ENCODE measurements at regions not wholly inside any gene's neighbourhood (a gene's known extent, or its start where the extent isn't known, plus 50 kb on each side); places are given as distances from the start of the nearest gene placed in this dataset.

DNA sequence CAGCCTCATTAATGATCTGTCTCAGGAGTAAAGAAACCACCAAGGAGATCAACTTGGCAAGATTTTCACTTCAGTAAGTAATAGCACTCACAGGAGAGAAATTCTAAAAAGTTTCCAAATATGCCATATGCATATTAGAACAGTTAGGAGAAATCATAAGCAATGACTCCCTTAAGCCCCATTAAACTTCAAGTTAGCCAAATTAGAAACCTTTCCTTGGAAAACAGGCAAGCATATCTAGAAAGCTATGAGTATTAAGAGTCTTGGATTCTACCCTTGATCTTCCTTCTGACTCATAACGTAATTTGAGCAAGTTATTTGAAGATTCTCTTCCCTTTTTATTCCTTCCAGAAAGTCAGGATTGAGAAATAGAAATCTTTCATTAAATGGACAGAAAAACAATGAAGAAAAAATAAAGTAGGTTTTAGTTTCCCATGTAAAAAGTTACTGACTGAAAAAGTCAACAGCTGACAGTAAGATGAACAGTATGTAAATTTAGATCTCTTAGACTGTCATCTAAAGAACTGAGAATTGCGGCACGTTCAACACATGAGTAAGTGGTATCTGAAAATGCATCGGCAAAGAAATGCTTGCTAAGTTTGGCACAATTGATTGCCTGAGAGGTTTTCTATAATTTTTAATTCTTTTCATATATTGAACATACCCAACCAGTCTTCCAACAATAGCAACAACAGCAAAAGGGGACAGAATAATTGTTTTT is 565.7 kb upstream of the FTMT start:
- Histone ChIP-seq H3K4me1 (ENCODE audit: control insufficient read depth, low read length) (no peaks in the 10 kb centered on the region), H3K9me3 (ENCODE audit: control insufficient read depth, insufficient read depth, low read length) (no peaks in the 10 kb centered on the region), H3K27ac (ENCODE audit: low read depth, low read length) (no peak overlapping the region), H4K20me1 (ENCODE audit: control insufficient read depth, insufficient read depth, low read depth, low read length) (no peaks in the 10 kb centered on the region), H3K9me2 (replicated peaks; ENCODE audit: control insufficient read depth, low read length) (no peaks in the 10 kb centered on the region), H3K79me2 (ENCODE audit: control insufficient read depth, low read length) (no peaks in the 10 kb centered on the region), H3K27me3 (ENCODE audit: control insufficient read depth, low read length) (no peaks in the 10 kb centered on the region), H3F3A (ENCODE audit: control insufficient read depth, insufficient read depth) (no peaks in the 10 kb centered on the region), H3K36me3 (ENCODE audit: control insufficient read depth, low read length) (no peaks in the 10 kb centered on the region), H3K4me3 (ENCODE audit: low read length) (no peak overlapping the region), H3K4me2 (ENCODE audit: low read length) (no peak overlapping the region)
- TF ChIP-seq EZH2phosphoT487 (IDR thresholded peaks at IDR 0.05; ENCODE audit: borderline replicate concordance, low read length): no peak
- TF ChIP-seq CTCF (IDR thresholded peaks at IDR 0.05; ENCODE audit: low read depth, low read length, poor library complexity, severe bottlenecking): no peak

- no peak overlapping the region for H3K4me3 ChIP-seq (ENCODE audit: low read length)
- TF ChIP-seq EZH2phosphoT487 (IDR thresholded peaks at IDR 0.05; ENCODE audit: borderline replicate concordance, low read length) (no peak), CTCF (IDR thresholded peaks at IDR 0.05; ENCODE audit: low read depth, low read length, poor library complexity, severe bottlenecking) (no peak)
- H3K9me3 ChIP-seq (ENCODE audit: control insufficient read depth, insufficient read depth, low read length): no peaks in the 10 kb centered on the region
- no peaks in the 10 kb centered on the region for H3K79me2 ChIP-seq (ENCODE audit: control insufficient read depth, low read length)
- no peaks in the 10 kb centered on the region for H3K9me2 ChIP-seq (replicated peaks; ENCODE audit: control insufficient read depth, low read length)
- H3K4me2 ChIP-seq (ENCODE audit: low read length): no peak overlapping the region
- no peaks in the 10 kb centered on the region for H3K36me3 ChIP-seq (ENCODE audit: control insufficient read depth, low read length)
- no peaks in the 10 kb centered on the region for H3K4me1 ChIP-seq (ENCODE audit: control insufficient read depth, low read length)
- H3K27ac ChIP-seq (ENCODE audit: low read depth, low read length): no peak overlapping the region
- H3F3A ChIP-seq (ENCODE audit: control insufficient read depth, insufficient read depth): no peaks in the 10 kb centered on the region
- no peaks in the 10 kb centered on the region for H4K20me1 ChIP-seq (ENCODE audit: control insufficient read depth, insufficient read depth, low read depth, low read length)
- H3K27me3 ChIP-seq (ENCODE audit: control insufficient read depth, low read length): no peaks in the 10 kb centered on the region
Measured at GRCh38 chr5:121288781-121289180, 562.9 kb upstream of the FTMT start.

GRCh38 chr5:121292664-121293063 is 559.0 kb upstream of the FTMT start:
- no peak overlapping the region for H3K27ac ChIP-seq (ENCODE audit: low read depth, low read length)
- no peak overlapping the region for H3K4me3 ChIP-seq (ENCODE audit: low read length)
- no peaks in the 10 kb centered on the region for H3K9me3 ChIP-seq (ENCODE audit: control insufficient read depth, insufficient read depth, low read length)
- H3K27me3 ChIP-seq (ENCODE audit: control insufficient read depth, low read length): no peaks in the 10 kb centered on the region
- no peaks in the 10 kb centered on the region for H3K4me1 ChIP-seq (ENCODE audit: control insufficient read depth, low read length)
- H3K4me2 ChIP-seq (ENCODE audit: low read length): no peak overlapping the region
- H3F3A ChIP-seq (ENCODE audit: control insufficient read depth, insufficient read depth): no peaks in the 10 kb centered on the region
- no peaks in the 10 kb centered on the region for H3K9me2 ChIP-seq (replicated peaks; ENCODE audit: control insufficient read depth, low read length)
- no peaks in the 10 kb centered on the region for H3K79me2 ChIP-seq (ENCODE audit: control insufficient read depth, low read length)
- no peak for TF ChIP-seq EZH2phosphoT487 (IDR thresholded peaks at IDR 0.05; ENCODE audit: borderline replicate concordance, low read length)
- no peak for TF ChIP-seq CTCF (IDR thresholded peaks at IDR 0.05; ENCODE audit: low read depth, low read length, poor library complexity, severe bottlenecking)
- H3K36me3 ChIP-seq (ENCODE audit: control insufficient read depth, low read length): no peaks in the 10 kb centered on the region
- no peaks in the 10 kb centered on the region for H4K20me1 ChIP-seq (ENCODE audit: control insufficient read depth, insufficient read depth, low read depth, low read length)
